Breast epithelium (tissue), 4 donors: ENCODE measurements at regions not wholly inside any gene's neighbourhood (a gene's known extent, or its start where the extent isn't known, plus 50 kb on each side); places are given as distances from the start of the nearest gene placed in this dataset.

Experiments
- DNase-seq, 2 donors: peaks; one replicate each; pipeline ENCODE4 v3.0.0-alpha.2; 2019; ENCODE audit warnings: low spot score in 2 of 2
- H3K27ac ChIP-seq, 2 donors: fragments of 200-600 bp; sonication (generic) in 1 of 2; one replicate each; pipeline ENCODE4 v1.5.1; 2016 to 2019; ENCODE audit warnings: mild to moderate bottlenecking in 1 of 2
- H3K27me3 ChIP-seq, 2 donors: fragments of 200-600 bp; sonication (generic) in 1 of 2; one replicate each; pipeline versions ENCODE4 v1.5.1 to v1.6.0; 2017 to 2019; ENCODE audit warnings: control low read depth in 1 of 2, mild to moderate bottlenecking in 1 of 2
- H3K36me3 ChIP-seq: fragments of 200-600 bp; one replicate; pipeline ENCODE4 v1.5.1; 2019
- H3K4me1 ChIP-seq, 2 donors: fragments of 200-600 bp; sonication (generic); one replicate each; pipeline ENCODE4 v1.5.1; 2016 to 2019; ENCODE audit warnings: control low read depth in 1 of 2
- H3K4me3 ChIP-seq, 3 donors: fragments of 200-600 bp; sonication (generic); 1 replicate in 2 of 3; 2 replicates in 1 of 3; pipeline ENCODE4 v1.5.1; 2016 to 2019; ENCODE audit warnings: mild to moderate bottlenecking in 3 of 3, moderate library complexity in 2 of 3
- H3K9me3 ChIP-seq, 2 donors: fragments of 200-600 bp; sonication (generic) in 1 of 2; one replicate each; pipeline ENCODE4 v1.5.1; 2016 to 2019; ENCODE audit warnings: control low read depth in 1 of 2
- POLR2A ChIP-seq: fragments of 450-650 bp; IDR thresholded peaks from one replicate; pipeline ENCODE4 v1.6.1; 2016; ENCODE audit warnings: antibody characterized with exemption, mild to moderate bottlenecking, moderate library complexity
- POLR2AphosphoS5 ChIP-seq, 3 donors: sonication (generic); formaldehyde crosslinking; IDR thresholded peaks; one replicate each; pipeline ENCODE4 v1.6.1; 2017; ENCODE audit warnings: antibody characterized with exemption in 3 of 3
- intact Hi-C: fragments of 100-400 bp; cut with DNase I; formaldehyde crosslinking; loops from one replicate; pipeline ENCODE4 v1.15.1; 2023; ENCODE audit warnings: low total_unique reads
- TF ChIP-seq, protein P1 (sequence below), 3 donors: fragments of 450-650 bp; IDR thresholded peaks; one replicate each; pipeline ENCODE4 v1.5.1; 2016 to 2017; ENCODE audit warnings: antibody characterized with exemption in 3 of 3, mild to moderate bottlenecking in 3 of 3, moderate library complexity in 3 of 3

DNA sequence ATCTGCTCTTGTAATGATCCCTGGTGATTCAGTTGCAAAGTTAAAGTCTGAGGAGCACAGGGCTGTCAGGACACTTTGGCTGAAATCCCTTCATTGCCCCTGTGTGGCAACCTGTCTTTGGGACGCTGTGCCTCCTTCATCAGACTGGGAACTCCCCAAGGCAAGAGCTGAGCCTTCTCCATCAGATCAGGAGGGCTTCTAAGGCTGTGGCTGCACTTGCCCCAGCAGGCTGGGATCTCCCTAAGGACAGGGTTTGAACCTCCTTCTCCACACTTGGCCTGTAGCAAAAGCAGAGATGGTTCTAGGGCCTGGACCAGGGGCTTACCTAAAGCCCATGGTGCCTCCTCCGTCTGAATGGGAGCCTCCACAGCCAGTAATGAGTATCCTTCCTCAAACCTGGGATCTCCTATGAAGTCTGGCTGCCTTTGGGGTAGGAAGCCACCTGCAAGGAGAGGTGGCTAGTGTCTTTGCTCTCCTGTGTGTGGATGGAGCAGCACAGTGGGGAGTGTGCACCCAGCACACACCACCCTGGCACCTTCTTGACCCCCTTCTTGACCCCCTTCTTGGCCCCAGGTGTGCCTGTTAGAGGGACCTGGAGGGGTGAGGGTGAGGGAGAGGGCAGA lies 79.0 kb upstream of the NKD1 start:
- Histone ChIP-seq H3K9me3 (no peaks in the 10 kb centered on the region), H3K27ac (no peak overlapping the region), H3K4me1 (no peaks in the 10 kb centered on the region), H3K4me3 (no peak overlapping the region), H3K27me3 (peaks cover 3 to 24% of the 10 kb centered on the region in 2 donors), H3K36me3 (no peaks in the 10 kb centered on the region)
- intact Hi-C loops, result loop anchor here (5.0 kb wide), 2 partner anchors 173 to 928 kb away; no protein-coding TSS in a partner anchor
- TF ChIP-seq, protein P1, sequence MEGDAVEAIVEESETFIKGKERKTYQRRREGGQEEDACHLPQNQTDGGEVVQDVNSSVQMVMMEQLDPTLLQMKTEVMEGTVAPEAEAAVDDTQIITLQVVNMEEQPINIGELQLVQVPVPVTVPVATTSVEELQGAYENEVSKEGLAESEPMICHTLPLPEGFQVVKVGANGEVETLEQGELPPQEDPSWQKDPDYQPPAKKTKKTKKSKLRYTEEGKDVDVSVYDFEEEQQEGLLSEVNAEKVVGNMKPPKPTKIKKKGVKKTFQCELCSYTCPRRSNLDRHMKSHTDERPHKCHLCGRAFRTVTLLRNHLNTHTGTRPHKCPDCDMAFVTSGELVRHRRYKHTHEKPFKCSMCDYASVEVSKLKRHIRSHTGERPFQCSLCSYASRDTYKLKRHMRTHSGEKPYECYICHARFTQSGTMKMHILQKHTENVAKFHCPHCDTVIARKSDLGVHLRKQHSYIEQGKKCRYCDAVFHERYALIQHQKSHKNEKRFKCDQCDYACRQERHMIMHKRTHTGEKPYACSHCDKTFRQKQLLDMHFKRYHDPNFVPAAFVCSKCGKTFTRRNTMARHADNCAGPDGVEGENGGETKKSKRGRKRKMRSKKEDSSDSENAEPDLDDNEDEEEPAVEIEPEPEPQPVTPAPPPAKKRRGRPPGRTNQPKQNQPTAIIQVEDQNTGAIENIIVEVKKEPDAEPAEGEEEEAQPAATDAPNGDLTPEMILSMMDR (IDR thresholded peaks at IDR 0.05), result no peak
- TF ChIP-seq POLR2AphosphoS5 (IDR thresholded peaks at IDR 0.05) (no peak), POLR2A (no peak)
- no peak for DNase-seq

DNA sequence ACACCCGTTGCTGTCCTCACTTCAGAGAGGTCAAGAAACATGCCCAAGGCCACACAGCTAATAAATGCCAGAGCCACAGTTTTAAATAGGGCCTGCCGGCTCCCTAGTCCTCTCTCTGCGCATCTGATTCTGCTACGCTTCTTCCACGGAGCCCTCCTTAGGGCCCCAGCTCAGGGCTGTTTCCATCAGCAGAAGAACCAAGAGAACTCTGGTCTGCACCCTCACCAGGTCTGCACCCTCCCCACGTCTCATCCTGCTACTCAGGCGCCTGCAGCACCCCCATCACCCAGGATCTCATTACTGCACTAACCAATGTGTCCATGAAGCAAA lies 79.5 kb upstream of the NKD1 start:
- no peak for DNase-seq
- Histone ChIP-seq H3K27ac (no peak overlapping the region), H3K4me1 (no peaks in the 10 kb centered on the region), H3K36me3 (no peaks in the 10 kb centered on the region), H3K9me3 (no peaks in the 10 kb centered on the region), H3K27me3 (peaks cover 3 to 24% of the 10 kb centered on the region in 2 donors), H3K4me3 (no peak overlapping the region)
- intact Hi-C loops, result loop anchor here (5.0 kb wide), 2 partner anchors 174 to 929 kb away; no protein-coding TSS in a partner anchor
- TF ChIP-seq POLR2A (no peak), POLR2AphosphoS5 (IDR thresholded peaks at IDR 0.05) (no peak)
- TF ChIP-seq, protein P1 (IDR thresholded peaks at IDR 0.05), result no peak

DNA sequence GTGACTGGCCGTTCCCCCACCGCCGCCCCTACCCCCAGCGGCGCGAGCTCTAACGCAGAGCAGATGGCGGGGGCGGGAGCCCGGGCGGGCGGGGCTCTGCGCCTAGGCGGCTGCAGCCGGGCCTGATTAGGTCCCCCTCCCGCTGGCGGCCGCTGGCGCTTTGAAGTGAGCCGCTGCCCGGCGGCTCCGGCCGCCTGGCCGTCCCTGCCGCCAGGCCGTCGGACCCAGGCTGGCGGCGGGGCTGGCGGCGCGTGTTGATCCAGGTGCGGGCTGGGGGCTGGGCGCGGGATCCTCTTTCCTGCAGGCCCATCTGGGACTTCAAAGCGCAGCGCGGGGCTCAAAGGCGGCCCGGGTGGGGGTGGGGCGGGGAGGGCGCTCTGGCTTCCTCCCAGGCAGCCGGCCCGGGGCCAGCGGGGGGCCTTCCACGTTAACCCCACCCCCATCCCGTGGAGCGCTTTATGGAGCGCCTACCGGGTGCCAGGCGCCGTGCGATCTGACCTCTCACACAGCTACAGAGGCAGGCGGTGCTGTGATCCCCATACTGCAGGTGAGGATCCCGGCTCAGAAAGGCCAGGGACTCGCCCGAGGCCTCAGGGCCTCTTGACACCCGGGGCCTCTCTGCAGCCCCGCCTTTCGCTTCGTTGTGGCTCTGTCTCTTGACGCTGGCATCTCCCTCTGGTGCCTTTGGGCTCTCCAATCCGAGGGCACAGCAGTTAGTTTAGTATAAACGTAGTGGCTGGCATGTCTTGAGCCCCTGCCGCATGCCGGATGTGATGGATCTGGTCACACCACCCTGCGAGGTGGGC lies 80.0 kb upstream of the NKD1 start:
- DNase-seq, result no peak
- intact Hi-C loops, result loop anchor here (5.0 kb wide), 2 partner anchors 174 to 929 kb away; no protein-coding TSS in a partner anchor

DNA sequence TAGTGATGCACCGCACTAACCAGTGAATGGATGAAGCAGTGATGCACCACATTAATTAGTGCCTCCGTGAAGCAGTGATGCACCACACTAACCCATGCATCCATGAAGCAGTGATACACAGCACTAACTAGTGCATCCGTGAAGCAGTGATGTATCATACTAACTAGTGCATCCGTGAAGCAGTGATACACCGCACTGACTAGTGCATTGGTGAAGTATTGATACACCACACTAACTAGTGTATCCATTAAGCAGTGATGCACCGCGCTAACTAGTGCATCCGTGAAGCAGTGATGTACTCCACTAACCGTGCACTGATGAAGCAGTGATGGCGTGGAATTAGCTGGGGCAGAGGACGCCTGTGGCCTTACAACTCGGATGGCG lies 80.6 kb upstream of the NKD1 start:
- no peak for DNase-seq
- intact Hi-C loops, result loop anchor here (5.0 kb wide), 2 partner anchors 175 to 930 kb away; no protein-coding TSS in a partner anchor
- Histone ChIP-seq H3K27ac (no peak overlapping the region), H3K4me1 (no peaks in the 10 kb centered on the region), H3K4me3 (peak overlapping the region; percentile 23 to 65 (median 46)), H3K36me3 (no peaks in the 10 kb centered on the region), H3K9me3 (no peaks in the 10 kb centered on the region), H3K27me3 (peaks cover 3 to 24% of the 10 kb centered on the region in 2 donors)
- TF ChIP-seq POLR2A, result no peak
- no peak for TF ChIP-seq POLR2AphosphoS5 (IDR thresholded peaks at IDR 0.05)
- TF ChIP-seq, protein P1 (IDR thresholded peaks at IDR 0.05), result no peak

More for the DNA sequence above, 80.0 kb upstream of the NKD1 start:
- peaks cover 3 to 24% of the 10 kb centered on the region in 2 donors for H3K27me3 ChIP-seq
- H3K27ac ChIP-seq, result no peak overlapping the region
- no peaks in the 10 kb centered on the region for H3K36me3 ChIP-seq
- no peaks in the 10 kb centered on the region for H3K4me1 ChIP-seq
- H3K9me3 ChIP-seq, result no peaks in the 10 kb centered on the region
- H3K4me3 ChIP-seq, result peak overlapping the region; percentile 23 to 65 (median 46)
- TF ChIP-seq POLR2A, result no peak
- TF ChIP-seq, protein P1 (IDR thresholded peaks at IDR 0.05), result no peak
- TF ChIP-seq POLR2AphosphoS5 (IDR thresholded peaks at IDR 0.05), result no peak

DNA sequence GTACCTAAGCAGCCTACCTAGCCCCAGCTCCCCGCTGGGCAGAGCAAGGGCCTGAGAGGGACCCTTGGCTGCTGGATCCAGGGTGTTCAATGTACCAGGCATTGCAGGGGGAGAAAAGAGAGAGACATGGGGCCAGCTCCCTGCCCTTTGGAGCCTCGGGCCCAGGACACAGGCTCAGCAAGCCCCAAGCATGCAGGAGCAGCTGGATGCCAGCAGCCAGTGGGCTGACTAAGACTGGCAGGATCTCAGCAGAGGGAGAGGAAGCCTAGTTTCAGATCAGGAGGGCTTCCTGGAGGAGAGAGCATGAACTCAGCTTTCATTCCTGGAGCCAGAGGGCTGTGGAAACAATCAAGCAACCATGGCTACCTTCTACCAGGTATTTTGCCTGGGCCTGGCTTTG lies 82.0 kb upstream of the NKD1 start:
- no peaks in the 10 kb centered on the region for H3K4me1 ChIP-seq
- H3K36me3 ChIP-seq, result no peaks in the 10 kb centered on the region
- intact Hi-C loops, result loop anchor here (5.0 kb wide), 2 partner anchors 176 to 931 kb away; no protein-coding TSS in a partner anchor
- H3K4me3 ChIP-seq, result no peak overlapping the region
- H3K27me3 ChIP-seq, result peaks cover 3 to 24% of the 10 kb centered on the region in 2 donors
- no peak overlapping the region for H3K27ac ChIP-seq
- H3K9me3 ChIP-seq, result no peaks in the 10 kb centered on the region
- TF ChIP-seq, protein P1 (IDR thresholded peaks at IDR 0.05), result no peak
- no peak for TF ChIP-seq POLR2A
- no peak for TF ChIP-seq POLR2AphosphoS5 (IDR thresholded peaks at IDR 0.05)
- DNase-seq, result peak in 1 of 2 donors; percentile 3
